Tibial artery (tissue), 4 donors: ENCODE measurements at regions not wholly inside any gene's neighbourhood (a gene's known extent, or its start where the extent isn't known, plus 50 kb on each side); places are given as distances from the start of the nearest gene placed in this dataset.

Experiments
- DNase-seq, 2 donors: peaks; one replicate each; pipeline ENCODE4 v3.0.0-alpha.2; 2019
- H3K27ac ChIP-seq, 2 donors: fragments of 200-600 bp; sonication (generic) in 1 of 2; 1 replicate in 1 of 2; 2 replicates in 1 of 2; pipeline ENCODE4 v1.5.1; 2018 to 2019; ENCODE audit warnings: mild to moderate bottlenecking in 1 of 2
- H3K27me3 ChIP-seq, 2 donors: fragments of 200-600 bp; sonication (generic) in 1 of 2; one replicate each; pipeline versions ENCODE4 v1.5.1 to v1.6.0; 2016 to 2019
- H3K36me3 ChIP-seq, 3 donors: fragments of 200-600 bp; sonication (generic) in 2 of 3; one replicate each; pipeline ENCODE4 v1.5.1; 2016 to 2019; ENCODE audit warnings: mild to moderate bottlenecking in 2 of 3
- H3K4me1 ChIP-seq, 4 donors: fragments of 200-600 bp; sonication (generic) in 2 of 4; 1 replicate in 3 of 4; 2 replicates in 1 of 4; pipeline ENCODE4 v1.5.1; 2016 to 2019
- H3K4me3 ChIP-seq, 2 donors: fragments of 200-600 bp; sonication (generic) in 1 of 2; 1 replicate in 1 of 2; 2 replicates in 1 of 2; pipeline ENCODE4 v1.5.1; 2018 to 2019; ENCODE audit warnings: mild to moderate bottlenecking in 2 of 2
- H3K9me3 ChIP-seq, 3 donors: fragments of 200-600 bp; sonication (generic) in 1 of 3; one replicate each; pipeline ENCODE4 v1.5.1; 2016 to 2019
- intact Hi-C: fragments of 100-400 bp; cut with DNase I; formaldehyde crosslinking; loops from one replicate; pipeline ENCODE4 v1.15.0; 2023; ENCODE audit warnings: low total_unique reads
- TF ChIP-seq, protein P1 (sequence below), 2 experiments: fragments of 200-600 bp in 1 of 2; fragments of 450-650 bp in 1 of 2; IDR thresholded peaks; one replicate each; pipeline ENCODE4 v1.5.1; 2017 to 2019; ENCODE audit warnings: antibody characterized with exemption in 2 of 2, mild to moderate bottlenecking in 1 of 2, moderate library complexity in 1 of 2

DNA sequence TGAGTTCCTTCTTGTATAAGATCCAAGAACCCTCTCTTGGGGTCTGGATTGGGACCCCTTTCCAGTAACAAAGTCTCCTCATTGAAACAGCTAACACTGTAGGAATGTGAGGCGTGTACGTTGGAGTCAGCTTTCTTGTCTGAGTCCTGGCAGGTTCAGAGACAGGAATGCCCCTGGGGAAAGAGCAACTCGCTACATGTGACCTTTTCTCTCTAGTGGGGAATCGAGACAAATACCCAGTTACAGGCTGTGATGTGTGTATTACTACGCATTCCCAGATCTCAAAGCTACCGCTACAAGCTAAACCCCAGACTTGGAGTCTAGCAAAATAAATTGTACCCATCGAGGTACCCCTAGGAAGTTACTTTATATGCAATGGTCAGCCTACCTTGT, 85.6 kb upstream of the FRMD4A start:
- Histone ChIP-seq H3K27ac (no peak overlapping the region), H3K27me3 (peaks cover 0 to 4% of the 10 kb centered on the region in 2 donors), H3K9me3 (no peaks in the 10 kb centered on the region), H3K36me3 (no peaks in the 10 kb centered on the region), H3K4me1 (no peaks in the 10 kb centered on the region), H3K4me3 (no peak overlapping the region)
- TF ChIP-seq, protein P1, sequence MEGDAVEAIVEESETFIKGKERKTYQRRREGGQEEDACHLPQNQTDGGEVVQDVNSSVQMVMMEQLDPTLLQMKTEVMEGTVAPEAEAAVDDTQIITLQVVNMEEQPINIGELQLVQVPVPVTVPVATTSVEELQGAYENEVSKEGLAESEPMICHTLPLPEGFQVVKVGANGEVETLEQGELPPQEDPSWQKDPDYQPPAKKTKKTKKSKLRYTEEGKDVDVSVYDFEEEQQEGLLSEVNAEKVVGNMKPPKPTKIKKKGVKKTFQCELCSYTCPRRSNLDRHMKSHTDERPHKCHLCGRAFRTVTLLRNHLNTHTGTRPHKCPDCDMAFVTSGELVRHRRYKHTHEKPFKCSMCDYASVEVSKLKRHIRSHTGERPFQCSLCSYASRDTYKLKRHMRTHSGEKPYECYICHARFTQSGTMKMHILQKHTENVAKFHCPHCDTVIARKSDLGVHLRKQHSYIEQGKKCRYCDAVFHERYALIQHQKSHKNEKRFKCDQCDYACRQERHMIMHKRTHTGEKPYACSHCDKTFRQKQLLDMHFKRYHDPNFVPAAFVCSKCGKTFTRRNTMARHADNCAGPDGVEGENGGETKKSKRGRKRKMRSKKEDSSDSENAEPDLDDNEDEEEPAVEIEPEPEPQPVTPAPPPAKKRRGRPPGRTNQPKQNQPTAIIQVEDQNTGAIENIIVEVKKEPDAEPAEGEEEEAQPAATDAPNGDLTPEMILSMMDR (IDR thresholded peaks at IDR 0.05): no peak
- no peak for DNase-seq
- intact Hi-C loops: no loop called here

DNA sequence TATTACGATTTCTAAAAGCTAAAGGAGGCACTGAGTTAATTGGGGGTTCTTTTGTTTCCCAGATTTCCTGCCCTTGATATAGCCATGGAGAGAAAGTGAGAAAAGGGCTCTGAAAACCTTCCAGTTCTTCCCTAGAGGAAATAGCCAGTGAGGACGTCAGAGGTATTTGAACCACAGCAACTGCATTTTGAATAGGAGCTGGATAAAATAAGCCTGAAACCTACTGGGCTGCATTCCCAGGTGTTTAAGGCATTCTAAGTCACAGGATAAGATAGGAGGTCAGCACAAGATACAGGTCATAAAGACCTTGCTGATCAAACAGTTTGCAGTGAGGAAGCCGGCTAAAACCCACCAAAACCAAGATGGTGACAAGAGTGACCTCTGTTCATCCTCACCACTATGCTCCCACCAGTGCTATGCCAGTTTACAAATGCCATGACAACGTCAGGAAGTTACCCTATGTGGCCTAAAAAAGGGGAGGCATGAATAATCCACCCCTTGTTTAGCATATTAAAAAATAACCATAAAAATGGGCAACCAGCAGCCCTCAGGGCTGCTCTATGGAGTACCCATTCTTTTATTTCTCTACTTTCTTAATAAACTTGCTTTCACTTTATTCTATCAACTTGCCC, 85.1 kb upstream of the FRMD4A start:
- DNase-seq: no peak
- no peaks in the 10 kb centered on the region for H3K4me1 ChIP-seq
- no peaks in the 10 kb centered on the region for H3K9me3 ChIP-seq
- TF ChIP-seq, protein P1 (IDR thresholded peaks at IDR 0.05): no peak
- peaks cover 0 to 4% of the 10 kb centered on the region in 2 donors for H3K27me3 ChIP-seq
- no peak overlapping the region for H3K4me3 ChIP-seq
- no peak overlapping the region for H3K27ac ChIP-seq
- intact Hi-C loops: no loop called here
- no peaks in the 10 kb centered on the region for H3K36me3 ChIP-seq

- TF ChIP-seq, protein P1 (IDR thresholded peaks at IDR 0.05): no peak
- Histone ChIP-seq H3K9me3 (no peaks in the 10 kb centered on the region), H3K4me1 (no peaks in the 10 kb centered on the region), H3K27me3 (peaks cover 0 to 4% of the 10 kb centered on the region in 2 donors), H3K4me3 (no peak overlapping the region), H3K27ac (no peak overlapping the region), H3K36me3 (no peaks in the 10 kb centered on the region)
- DNase-seq: no peak
- intact Hi-C loops: no loop called here
These were observed 84.2 kb upstream of the FRMD4A start for GRCh38 chr10:14414901-14415300.

DNA sequence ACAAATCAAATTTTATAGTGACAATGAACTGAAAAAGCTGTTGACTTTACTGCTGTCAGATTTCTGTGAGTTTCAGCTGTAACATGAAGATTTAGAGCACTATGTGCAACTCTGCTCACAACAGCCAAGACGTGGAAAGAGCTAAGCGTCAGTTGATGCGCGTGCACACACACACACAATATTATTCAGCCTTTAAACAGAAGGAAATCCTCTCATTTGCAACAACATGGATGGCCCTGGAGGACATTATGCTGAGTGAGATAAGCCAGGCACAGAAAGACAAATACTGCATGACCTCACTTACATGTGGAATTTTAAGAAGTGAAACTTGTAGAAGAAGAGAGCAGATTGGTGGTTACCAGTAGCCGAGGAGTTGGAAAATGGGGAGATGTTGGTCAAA, 82.8 kb upstream of the FRMD4A start:
- H3K4me3 ChIP-seq: no peak overlapping the region
- TF ChIP-seq, protein P1 (IDR thresholded peaks at IDR 0.05): no peak
- no peak for DNase-seq
- no peak overlapping the region for H3K27ac ChIP-seq
- no peaks in the 10 kb centered on the region for H3K4me1 ChIP-seq
- no peaks in the 10 kb centered on the region for H3K36me3 ChIP-seq
- intact Hi-C loops: no loop called here
- peaks cover 0 to 4% of the 10 kb centered on the region in 2 donors for H3K27me3 ChIP-seq
- H3K9me3 ChIP-seq: no peaks in the 10 kb centered on the region

DNA sequence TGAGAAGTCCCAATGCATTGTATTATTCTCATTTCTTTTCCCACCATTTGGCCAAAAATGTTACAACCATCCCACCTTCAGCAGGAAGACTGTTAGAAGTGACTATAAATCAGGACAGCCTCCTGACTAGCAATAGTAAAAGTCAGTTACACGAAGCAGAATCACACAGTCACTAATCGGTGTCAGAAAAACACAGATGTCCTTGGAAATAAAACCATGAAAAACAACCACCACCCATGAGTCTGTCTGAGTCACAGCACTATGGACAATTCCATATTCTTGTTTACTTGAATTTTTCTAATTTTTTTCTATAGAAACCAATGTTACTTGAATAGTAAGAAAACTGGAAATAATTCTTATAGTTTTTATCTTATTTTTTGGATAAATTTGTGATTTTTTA, 81.9 kb upstream of the FRMD4A start:
- Histone ChIP-seq H3K27ac (no peak overlapping the region), H3K4me1 (no peaks in the 10 kb centered on the region), H3K4me3 (no peak overlapping the region), H3K27me3 (peaks cover 0 to 4% of the 10 kb centered on the region in 2 donors), H3K9me3 (no peaks in the 10 kb centered on the region), H3K36me3 (no peaks in the 10 kb centered on the region)
- TF ChIP-seq, protein P1 (IDR thresholded peaks at IDR 0.05): no peak
- intact Hi-C loops: no loop called here
- no peak for DNase-seq
